ENCODE measurements at regions not wholly inside any gene's neighbourhood (a gene's known extent, or its start where the extent isn't known, plus 50 kb on each side); places are given as distances from the start of the nearest gene placed in this dataset.

DNA sequence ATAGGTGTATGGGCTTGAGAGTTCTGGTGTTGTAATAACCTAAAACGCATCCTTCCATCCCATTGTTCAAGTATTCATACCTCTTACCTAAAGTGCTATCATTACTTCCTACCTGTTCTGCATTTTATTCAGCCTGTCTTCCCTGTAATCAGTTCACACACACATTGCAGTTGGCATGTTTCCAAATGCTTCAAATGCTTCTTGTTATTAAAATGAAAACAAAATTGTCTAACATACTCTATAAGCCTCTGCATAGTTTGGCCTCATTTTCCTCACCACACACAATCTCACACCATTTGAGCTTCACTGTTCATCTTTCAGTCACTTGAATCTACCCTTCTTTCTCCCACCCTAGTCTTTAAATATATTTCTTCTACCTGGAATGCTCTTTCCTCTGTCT lies 1178.2 kb upstream of the NRXN1 start:
- TF ChIP-seq SIN3A (IDR thresholded peaks at IDR 0.05; ENCODE audit: borderline replicate concordance, insufficient read depth, low read length) (no peak), POLR2AphosphoS5 (IDR thresholded peaks at IDR 0.05; ENCODE audit: low read depth, low read length) (no peak), TAF1 (IDR thresholded peaks at IDR 0.05; ENCODE audit: borderline replicate concordance, insufficient read depth, low read length) (no peak)
- TF ChIP-seq, protein P1, sequence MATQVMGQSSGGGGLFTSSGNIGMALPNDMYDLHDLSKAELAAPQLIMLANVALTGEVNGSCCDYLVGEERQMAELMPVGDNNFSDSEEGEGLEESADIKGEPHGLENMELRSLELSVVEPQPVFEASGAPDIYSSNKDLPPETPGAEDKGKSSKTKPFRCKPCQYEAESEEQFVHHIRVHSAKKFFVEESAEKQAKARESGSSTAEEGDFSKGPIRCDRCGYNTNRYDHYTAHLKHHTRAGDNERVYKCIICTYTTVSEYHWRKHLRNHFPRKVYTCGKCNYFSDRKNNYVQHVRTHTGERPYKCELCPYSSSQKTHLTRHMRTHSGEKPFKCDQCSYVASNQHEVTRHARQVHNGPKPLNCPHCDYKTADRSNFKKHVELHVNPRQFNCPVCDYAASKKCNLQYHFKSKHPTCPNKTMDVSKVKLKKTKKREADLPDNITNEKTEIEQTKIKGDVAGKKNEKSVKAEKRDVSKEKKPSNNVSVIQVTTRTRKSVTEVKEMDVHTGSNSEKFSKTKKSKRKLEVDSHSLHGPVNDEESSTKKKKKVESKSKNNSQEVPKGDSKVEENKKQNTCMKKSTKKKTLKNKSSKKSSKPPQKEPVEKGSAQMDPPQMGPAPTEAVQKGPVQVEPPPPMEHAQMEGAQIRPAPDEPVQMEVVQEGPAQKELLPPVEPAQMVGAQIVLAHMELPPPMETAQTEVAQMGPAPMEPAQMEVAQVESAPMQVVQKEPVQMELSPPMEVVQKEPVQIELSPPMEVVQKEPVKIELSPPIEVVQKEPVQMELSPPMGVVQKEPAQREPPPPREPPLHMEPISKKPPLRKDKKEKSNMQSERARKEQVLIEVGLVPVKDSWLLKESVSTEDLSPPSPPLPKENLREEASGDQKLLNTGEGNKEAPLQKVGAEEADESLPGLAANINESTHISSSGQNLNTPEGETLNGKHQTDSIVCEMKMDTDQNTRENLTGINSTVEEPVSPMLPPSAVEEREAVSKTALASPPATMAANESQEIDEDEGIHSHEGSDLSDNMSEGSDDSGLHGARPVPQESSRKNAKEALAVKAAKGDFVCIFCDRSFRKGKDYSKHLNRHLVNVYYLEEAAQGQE (IDR thresholded peaks at IDR 0.05; ENCODE audit: insufficient read depth in 1 of 2, low read depth in 2 of 2, low read length in 2 of 2) = no peak

Data from PFSK-1 (cell line).